ENCODE measurements at regions not wholly inside any gene's neighbourhood (a gene's known extent, or its start where the extent isn't known, plus 50 kb on each side); places are given as distances from the start of the nearest gene placed in this dataset.
"Not testable (repeated sequence)": the region's sequence is repeated elsewhere in the genome, so short reads cannot be mapped to it uniquely, and the experiment has no call there.

DNA sequence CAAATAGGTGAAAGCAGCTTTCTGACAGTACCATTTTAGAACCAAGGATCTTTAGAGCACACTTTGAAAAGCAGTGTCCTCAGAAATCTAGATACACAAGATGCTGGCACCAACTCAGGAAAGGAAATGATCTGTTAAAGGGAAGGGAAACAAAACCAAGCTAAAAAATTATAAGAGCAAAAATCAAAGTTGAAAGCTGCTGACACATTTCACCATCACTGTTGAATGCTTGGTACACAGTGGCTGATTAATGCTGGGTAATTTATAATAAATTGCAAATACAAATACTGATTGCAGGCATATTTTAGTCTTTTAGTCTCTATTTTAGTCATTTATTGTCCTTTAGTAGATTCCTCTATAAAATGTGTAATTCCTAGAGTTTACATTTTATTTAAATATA, 1540.1 kb upstream of the PCDH10 start:
- H3K14ac ChIP-seq (ENCODE audit: low read length) = no peak overlapping the region
- no peak overlapping the region for H2AFZ ChIP-seq (ENCODE audit: low read length)
- H3K23ac ChIP-seq (ENCODE audit: low read depth, low read length, poor library complexity) = no peak overlapping the region
- no peaks in the 10 kb centered on the region for H3K9me3 ChIP-seq (replicated peaks in 1 of 2; ENCODE audit: control insufficient read depth in 2 of 2, insufficient read depth in 1 of 2, low read depth in 1 of 2, low read length in 2 of 2)
- no peak overlapping the region for H2BK12ac ChIP-seq (ENCODE audit: low read length)
- H3K27me3 ChIP-seq (ENCODE audit: control insufficient read depth in 3 of 3, insufficient read depth in 3 of 3, low read depth in 1 of 3, low read length in 3 of 3) = no peaks in the 10 kb centered on the region
- no peak overlapping the region for H3K18ac ChIP-seq (ENCODE audit: low read length)
- H3K27ac ChIP-seq (replicated peaks; ENCODE audit: low read length) = no peak overlapping the region
- H4K91ac ChIP-seq (ENCODE audit: low read depth, low read length, poor library complexity) = no peak overlapping the region
- H2BK120ac ChIP-seq (ENCODE audit: low read depth, low read length) = no peak overlapping the region
- no peak overlapping the region for H3K4me2 ChIP-seq (ENCODE audit: insufficient read depth, low read length, poor library complexity, severe bottlenecking)
- no peak overlapping the region for H3K4me3 ChIP-seq (ENCODE audit: low read length in 2 of 2)
- H2BK5ac ChIP-seq (ENCODE audit: low read length) = no peak overlapping the region
- DNase-seq (ENCODE audit: low spot score) = no peak
- no peak overlapping the region for H2AK5ac ChIP-seq (ENCODE audit: low read depth, low read length)
- no peak overlapping the region for H4K8ac ChIP-seq (ENCODE audit: low read depth, low read length)
- no peaks in the 10 kb centered on the region for H3K79me1 ChIP-seq (ENCODE audit: low read depth, low read length)
- no peaks in the 10 kb centered on the region for H3K4me1 ChIP-seq (ENCODE audit: control insufficient read depth in 2 of 2, insufficient read depth in 1 of 2, low read depth in 1 of 2, low read length in 2 of 2)
- H3K9ac ChIP-seq (ENCODE audit: low read depth, low read length, poor library complexity) = no peak overlapping the region
- no peak overlapping the region for H2BK15ac ChIP-seq (ENCODE audit: low read length)
- H3K36me3 ChIP-seq (replicated peaks in 1 of 2; ENCODE audit: control insufficient read depth in 2 of 2, insufficient read depth in 2 of 2, low read length in 2 of 2) = no peaks in the 10 kb centered on the region
- no peak overlapping the region for H3K4ac ChIP-seq (ENCODE audit: low read length)

DNA sequence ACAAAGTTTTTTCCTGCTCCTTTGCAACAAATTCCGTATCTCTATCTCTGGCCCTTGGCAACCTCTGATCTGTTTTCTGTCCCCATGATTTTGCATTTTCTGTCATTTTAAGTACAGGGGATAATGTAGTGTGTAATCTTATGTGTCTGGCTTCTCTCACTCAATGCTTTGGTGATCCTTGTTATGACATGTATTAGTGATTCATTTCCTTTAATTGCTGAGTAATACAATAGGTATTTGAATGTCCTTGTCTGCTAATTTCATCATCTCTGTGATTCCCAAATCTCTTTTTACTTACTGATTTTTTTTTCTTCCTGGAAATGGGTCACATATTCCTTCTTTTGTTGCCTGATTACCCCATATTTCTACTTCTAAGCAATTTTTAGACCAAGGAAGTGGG, 1538.6 kb upstream of the PCDH10 start:
- no CpG with 5 or more reads among the region's 1 CpG for WGBS, 2 donors (ENCODE audit: extremely low coverage in 2 of 2, insufficient read length in 2 of 2, insufficient replicate concordance in 1 of 2)
- not testable (repeated sequence) for H3K4me3 ChIP-seq (ENCODE audit: low read length in 2 of 2); DNase-seq (ENCODE audit: low spot score); H3K27ac ChIP-seq (replicated peaks; ENCODE audit: low read length); H2BK120ac ChIP-seq (ENCODE audit: low read depth, low read length); H4K91ac ChIP-seq (ENCODE audit: low read depth, low read length, poor library complexity); H4K8ac ChIP-seq (ENCODE audit: low read depth, low read length); H2BK5ac ChIP-seq (ENCODE audit: low read length); H3K4ac ChIP-seq (ENCODE audit: low read length); H3K23ac ChIP-seq (ENCODE audit: low read depth, low read length, poor library complexity); H3K9ac ChIP-seq (ENCODE audit: low read depth, low read length, poor library complexity); H3K4me2 ChIP-seq (ENCODE audit: insufficient read depth, low read length, poor library complexity, severe bottlenecking); H3K79me1 ChIP-seq (ENCODE audit: low read depth, low read length); H2AK5ac ChIP-seq (ENCODE audit: low read depth, low read length); H3K14ac ChIP-seq (ENCODE audit: low read length); H3K18ac ChIP-seq (ENCODE audit: low read length); H3K36me3 ChIP-seq (replicated peaks in 1 of 2; ENCODE audit: control insufficient read depth in 2 of 2, insufficient read depth in 2 of 2, low read length in 2 of 2); H2AFZ ChIP-seq (ENCODE audit: low read length); H3K27me3 ChIP-seq (ENCODE audit: control insufficient read depth in 3 of 3, insufficient read depth in 3 of 3, low read depth in 1 of 3, low read length in 3 of 3); H2BK12ac ChIP-seq (ENCODE audit: low read length); H3K4me1 ChIP-seq (ENCODE audit: control insufficient read depth in 2 of 2, insufficient read depth in 1 of 2, low read depth in 1 of 2, low read length in 2 of 2); H2BK15ac ChIP-seq (ENCODE audit: low read length); H3K9me3 ChIP-seq (replicated peaks in 1 of 2; ENCODE audit: control insufficient read depth in 2 of 2, insufficient read depth in 1 of 2, low read depth in 1 of 2, low read length in 2 of 2)

DNA sequence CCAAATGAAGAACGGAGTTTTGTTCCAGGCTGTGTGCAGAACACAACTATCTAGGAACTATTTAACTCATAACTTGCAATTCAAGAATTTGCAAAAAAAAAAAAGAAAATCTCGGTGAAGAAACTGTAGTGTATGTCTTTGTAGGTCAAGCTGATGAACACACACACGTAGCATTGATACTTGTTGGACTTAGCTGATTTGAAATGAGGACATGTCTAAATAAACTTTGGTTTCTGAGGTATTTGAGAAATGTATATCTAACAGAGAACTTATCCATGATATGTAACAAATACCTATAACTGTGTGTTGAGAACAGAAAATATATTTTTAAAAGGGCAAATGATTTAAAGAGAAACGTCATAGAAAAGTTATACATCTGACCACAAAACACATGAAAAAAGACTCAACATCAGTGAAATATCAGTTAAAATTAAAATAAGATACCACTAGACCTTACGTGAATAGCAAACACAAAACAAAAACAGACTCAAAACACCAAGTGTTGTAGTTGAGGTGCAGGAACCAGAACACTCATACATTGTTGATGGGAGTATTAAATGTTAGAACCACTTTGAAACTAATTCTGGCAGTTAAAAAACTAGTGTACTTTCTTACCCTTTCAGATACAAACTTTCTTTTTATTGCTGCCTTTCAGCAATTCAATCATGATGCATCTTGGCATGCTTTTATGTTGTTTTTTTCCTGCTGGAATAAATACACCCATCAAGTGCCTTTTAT, 1535.8 kb upstream of the PCDH10 start:
- WGBS, 2 donors (ENCODE audit: extremely low coverage in 2 of 2, insufficient read length in 2 of 2, insufficient replicate concordance in 1 of 2) = no CpG with 5 or more reads among the region's 5 CpGs
- H2BK12ac ChIP-seq (ENCODE audit: low read length) = no peak overlapping the region
- no peak overlapping the region for H3K14ac ChIP-seq (ENCODE audit: low read length)
- H2BK15ac ChIP-seq (ENCODE audit: low read length) = no peak overlapping the region
- H3K79me1 ChIP-seq (ENCODE audit: low read depth, low read length) = no peaks in the 10 kb centered on the region
- H3K23ac ChIP-seq (ENCODE audit: low read depth, low read length, poor library complexity) = no peak overlapping the region
- no peak overlapping the region for H3K4me2 ChIP-seq (ENCODE audit: insufficient read depth, low read length, poor library complexity, severe bottlenecking)
- no peak overlapping the region for H4K8ac ChIP-seq (ENCODE audit: low read depth, low read length)
- no peak overlapping the region for H2AFZ ChIP-seq (ENCODE audit: low read length)
- no peak overlapping the region for H3K4me3 ChIP-seq (ENCODE audit: low read length in 2 of 2)
- H2BK5ac ChIP-seq (ENCODE audit: low read length) = no peak overlapping the region
- no peak overlapping the region for H3K27ac ChIP-seq (replicated peaks; ENCODE audit: low read length)
- H3K4me1 ChIP-seq (ENCODE audit: control insufficient read depth in 2 of 2, insufficient read depth in 1 of 2, low read depth in 1 of 2, low read length in 2 of 2) = no peaks in the 10 kb centered on the region
- H3K27me3 ChIP-seq (ENCODE audit: control insufficient read depth in 3 of 3, insufficient read depth in 3 of 3, low read depth in 1 of 3, low read length in 3 of 3) = no peaks in the 10 kb centered on the region
- H3K9me3 ChIP-seq (replicated peaks in 1 of 2; ENCODE audit: control insufficient read depth in 2 of 2, insufficient read depth in 1 of 2, low read depth in 1 of 2, low read length in 2 of 2) = no peaks in the 10 kb centered on the region
- H2AK5ac ChIP-seq (ENCODE audit: low read depth, low read length) = no peak overlapping the region
- no peak for DNase-seq (ENCODE audit: low spot score)
- H3K18ac ChIP-seq (ENCODE audit: low read length) = no peak overlapping the region
- H3K9ac ChIP-seq (ENCODE audit: low read depth, low read length, poor library complexity) = no peak overlapping the region
- H3K4ac ChIP-seq (ENCODE audit: low read length) = no peak overlapping the region
- H2BK120ac ChIP-seq (ENCODE audit: low read depth, low read length) = no peak overlapping the region
- H4K91ac ChIP-seq (ENCODE audit: low read depth, low read length, poor library complexity) = no peak overlapping the region
- no peaks in the 10 kb centered on the region for H3K36me3 ChIP-seq (replicated peaks in 1 of 2; ENCODE audit: control insufficient read depth in 2 of 2, insufficient read depth in 2 of 2, low read length in 2 of 2)

DNA sequence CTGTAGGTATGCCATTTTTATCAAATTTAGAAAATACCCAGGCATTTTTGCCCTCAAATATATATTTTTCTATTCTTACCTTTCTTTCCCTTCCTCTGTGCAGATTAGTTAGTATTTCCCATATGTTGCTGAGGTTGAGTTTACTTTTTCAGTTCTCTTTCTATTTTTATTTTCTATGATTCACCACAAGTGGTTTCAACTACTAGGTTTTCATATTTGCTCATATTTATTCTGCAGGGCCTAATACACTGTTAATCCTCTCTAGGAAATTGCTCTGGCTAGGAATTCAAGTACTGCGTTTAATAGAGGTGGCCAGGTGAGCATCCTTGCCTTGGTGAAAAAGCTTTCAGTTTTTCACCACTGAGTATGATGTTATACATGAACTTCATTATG, 1535.3 kb upstream of the PCDH10 start:
- H4K91ac ChIP-seq (ENCODE audit: low read depth, low read length, poor library complexity) = no peak overlapping the region
- no peak overlapping the region for H3K18ac ChIP-seq (ENCODE audit: low read length)
- no peak overlapping the region for H4K8ac ChIP-seq (ENCODE audit: low read depth, low read length)
- H3K23ac ChIP-seq (ENCODE audit: low read depth, low read length, poor library complexity) = no peak overlapping the region
- H3K79me1 ChIP-seq (ENCODE audit: low read depth, low read length) = no peaks in the 10 kb centered on the region
- no peaks in the 10 kb centered on the region for H3K27me3 ChIP-seq (ENCODE audit: control insufficient read depth in 3 of 3, insufficient read depth in 3 of 3, low read depth in 1 of 3, low read length in 3 of 3)
- H3K4ac ChIP-seq (ENCODE audit: low read length) = no peak overlapping the region
- WGBS, 2 donors (ENCODE audit: extremely low coverage in 2 of 2, insufficient read length in 2 of 2, insufficient replicate concordance in 1 of 2) = no CpG with 5 or more reads among the region's 1 CpG
- H2AK5ac ChIP-seq (ENCODE audit: low read depth, low read length) = no peak overlapping the region
- H3K4me1 ChIP-seq (ENCODE audit: control insufficient read depth in 2 of 2, insufficient read depth in 1 of 2, low read depth in 1 of 2, low read length in 2 of 2) = no peaks in the 10 kb centered on the region
- no peak overlapping the region for H3K4me3 ChIP-seq (ENCODE audit: low read length in 2 of 2)
- no peak overlapping the region for H3K9ac ChIP-seq (ENCODE audit: low read depth, low read length, poor library complexity)
- no peak overlapping the region for H3K14ac ChIP-seq (ENCODE audit: low read length)
- H3K36me3 ChIP-seq (replicated peaks in 1 of 2; ENCODE audit: control insufficient read depth in 2 of 2, insufficient read depth in 2 of 2, low read length in 2 of 2) = no peaks in the 10 kb centered on the region
- H2BK120ac ChIP-seq (ENCODE audit: low read depth, low read length) = no peak overlapping the region
- no peak for DNase-seq (ENCODE audit: low spot score)
- H3K4me2 ChIP-seq (ENCODE audit: insufficient read depth, low read length, poor library complexity, severe bottlenecking) = no peak overlapping the region
- H2AFZ ChIP-seq (ENCODE audit: low read length) = no peak overlapping the region
- H3K27ac ChIP-seq (replicated peaks; ENCODE audit: low read length) = no peak overlapping the region
- H2BK5ac ChIP-seq (ENCODE audit: low read length) = no peak overlapping the region
- H3K9me3 ChIP-seq (replicated peaks in 1 of 2; ENCODE audit: control insufficient read depth in 2 of 2, insufficient read depth in 1 of 2, low read depth in 1 of 2, low read length in 2 of 2) = no peaks in the 10 kb centered on the region
- H2BK12ac ChIP-seq (ENCODE audit: low read length) = no peak overlapping the region
- H2BK15ac ChIP-seq (ENCODE audit: low read length) = no peak overlapping the region

All from neuronal stem cell (in vitro differentiated cells).